GM23338 (cell line): ENCODE measurements at regions not wholly inside any gene's neighbourhood (a gene's known extent, or its start where the extent isn't known, plus 50 kb on each side); places are given as distances from the start of the nearest gene placed in this dataset.

Experiments used
- ATAC-seq: fragments of 200-7000 bp; cut with Tn5 transposase; 3 replicates; pipeline ENCODE4 v1.9.1; 2020
- DNase-seq: peaks from one replicate; pipeline ENCODE4 v3.0.0-alpha.2; 2015; ENCODE audit warnings: low spot score
- H2AFZ ChIP-seq: fragments of 200-600 bp; sonication (generic); 2 replicates; pipeline ENCODE4 v1.8.0; 2016; ENCODE audit warnings: antibody characterized with exemption, mild to moderate bottlenecking, moderate library complexity
- H3F3A ChIP-seq: fragments of 200-600 bp; sonication (generic); replicated peaks from 2 replicates; pipeline ENCODE4 v1.8.0; 2017; ENCODE audit warnings: antibody characterized with exemption, mixed run types, low read depth
- H3K27ac ChIP-seq: fragments of 200-600 bp; sonication (generic); 2 replicates; pipeline ENCODE4 v1.6.1; 2016; ENCODE audit warnings: low read depth
- H3K27me3 ChIP-seq: fragments of 200-600 bp; sonication (generic); 2 replicates; pipeline ENCODE4 v1.8.0; 2016; ENCODE audit warnings: mild to moderate bottlenecking, mixed run types, moderate library complexity; ENCODE audit not compliant: insufficient read depth
- H3K36me3 ChIP-seq: fragments of 200-600 bp; sonication (generic); 2 replicates; pipeline ENCODE4 v1.8.0; 2016; ENCODE audit warnings: mild to moderate bottlenecking; ENCODE audit not compliant: insufficient read depth
- H3K4me1 ChIP-seq: fragments of 200-600 bp; sonication (generic); 2 replicates; pipeline ENCODE4 v1.8.0; 2016; ENCODE audit warnings: mild to moderate bottlenecking, moderate library complexity; ENCODE audit not compliant: insufficient read depth
- H3K4me2 ChIP-seq: fragments of 200-600 bp; sonication (generic); 2 replicates; pipeline ENCODE4 v1.7.1; 2017; ENCODE audit warnings: mixed run types
- H3K4me3 ChIP-seq: fragments of 200-600 bp; sonication (generic); 2 replicates; pipeline ENCODE4 v1.6.1; 2016; ENCODE audit warnings: mixed run types
- H3K79me2 ChIP-seq: fragments of 200-600 bp; sonication (generic); replicated peaks from 2 replicates; pipeline ENCODE4 v1.8.0; 2017; ENCODE audit warnings: mild to moderate bottlenecking; ENCODE audit not compliant: insufficient read depth
- H3K9me2 ChIP-seq: fragments of 200-600 bp; sonication (generic); 2 replicates; pipeline ENCODE4 v1.8.0; 2017; ENCODE audit not compliant: insufficient read depth
- H4K20me1 ChIP-seq: fragments of 200-600 bp; sonication (generic); replicated peaks from 2 replicates; pipeline ENCODE4 v1.8.0; 2017; ENCODE audit warnings: mild to moderate bottlenecking; ENCODE audit not compliant: insufficient read depth
- H3K27ac Mint-ChIP-seq: 2 replicates; pipeline ENCODE4 v1.8.0; 2020; ENCODE audit warnings: inconsistent platforms, mild to moderate bottlenecking, moderate library complexity, mixed read lengths
- H3K27me3 Mint-ChIP-seq: 3 replicates; pipeline ENCODE4 v1.8.0; 2022; ENCODE audit warnings: low read depth, mild to moderate bottlenecking, moderate library complexity, mixed read lengths, inconsistent platforms; ENCODE audit not compliant: insufficient read depth, poor library complexity
- H3K36me3 Mint-ChIP-seq: 3 replicates; pipeline ENCODE4 v1.8.0; 2021; ENCODE audit warnings: low read depth, mild to moderate bottlenecking, inconsistent platforms, moderate library complexity, mixed read lengths
- H3K4me1 Mint-ChIP-seq: 3 replicates; pipeline ENCODE4 v1.8.0; 2020; ENCODE audit warnings: mild to moderate bottlenecking, inconsistent platforms, mixed read lengths
- H3K4me3 Mint-ChIP-seq: 3 replicates; pipeline ENCODE4 v1.8.0; 2021; ENCODE audit warnings: moderate library complexity, mild to moderate bottlenecking, inconsistent platforms, mixed read lengths
- H3K9me3 Mint-ChIP-seq: 3 replicates; pipeline ENCODE4 v1.8.0; 2020; ENCODE audit warnings: moderate library complexity, mild to moderate bottlenecking, inconsistent platforms, mixed read lengths
- CREB1 ChIP-seq: fragments of 250-450 bp; sonication (Bioruptor Pico); IDR thresholded peaks from 2 replicates; pipeline ENCODE4 v1.5.0; 2020; ENCODE audit warnings: low read depth, mild to moderate bottlenecking, moderate library complexity
- EZH2 ChIP-seq: fragments of 200-600 bp; sonication (generic); IDR thresholded peaks from one replicate; pipeline ENCODE4 v1.8.0; 2017; ENCODE audit warnings: antibody characterized with exemption, mild to moderate bottlenecking, low read depth; ENCODE audit not compliant: unreplicated experiment
- EZH2phosphoT487 ChIP-seq: fragments of 200-600 bp; sonication (generic); IDR thresholded peaks from one replicate; pipeline ENCODE4 v1.8.1; 2018; ENCODE audit warnings: antibody characterized with exemption; ENCODE audit not compliant: unreplicated experiment
- JUNB ChIP-seq: IDR thresholded peaks from one replicate; pipeline ENCODE4 v1.6.1; 2016; ENCODE audit warnings: antibody characterized with exemption; ENCODE audit not compliant: unreplicated experiment
- NANOG ChIP-seq: IDR thresholded peaks from 2 replicates; pipeline ENCODE4 v1.6.1; 2016; ENCODE audit warnings: antibody characterized with exemption, borderline replicate concordance
- POLR2AphosphoS5 ChIP-seq: IDR thresholded peaks from 2 replicates; pipeline ENCODE4 v1.6.1; 2016; ENCODE audit warnings: antibody characterized with exemption, low read depth
- STAT1 ChIP-seq: IDR thresholded peaks from one replicate; pipeline ENCODE4 v1.6.1; 2016; ENCODE audit warnings: antibody characterized with exemption; ENCODE audit not compliant: unreplicated experiment
- ZNF114 ChIP-seq: fragments of 250-450 bp; sonication (Bioruptor Pico); IDR thresholded peaks from 2 replicates; pipeline ENCODE4 v1.5.0; 2020; ENCODE audit warnings: mild to moderate bottlenecking, moderate library complexity
- ZNF331 ChIP-seq: fragments of 250-450 bp; sonication (Bioruptor Pico); IDR thresholded peaks from 2 replicates; pipeline ENCODE4 v1.5.0; 2020; ENCODE audit warnings: low read depth, mild to moderate bottlenecking, moderate library complexity
- TF ChIP-seq, protein P1 (sequence below): fragments of 250-450 bp; sonication (Bioruptor Pico); IDR thresholded peaks from 2 replicates; pipeline ENCODE4 v1.5.0; 2020; ENCODE audit warnings: mild to moderate bottlenecking, moderate library complexity
- TF ChIP-seq, protein P2 (sequence below): IDR thresholded peaks from one replicate; pipeline ENCODE4 v1.6.1; 2018; ENCODE audit warnings: antibody characterized with exemption; ENCODE audit not compliant: unreplicated experiment
- TF ChIP-seq, protein P3 (sequence below), 2 experiments: fragments of 200-600 bp in 1 of 2; sonication (generic) in 1 of 2; conservative IDR thresholded peaks; 2 replicates each; pipeline versions ENCODE4 v1.5.1 to v1.6.1; 2016 to 2017; ENCODE audit warnings: antibody characterized with exemption in 2 of 2, low read depth in 2 of 2, mild to moderate bottlenecking in 2 of 2, moderate library complexity in 1 of 2
- TF ChIP-seq, protein P4 (sequence below): IDR thresholded peaks from 2 replicates; pipeline ENCODE4 v1.6.1; 2016; ENCODE audit warnings: antibody characterized with exemption

DNA sequence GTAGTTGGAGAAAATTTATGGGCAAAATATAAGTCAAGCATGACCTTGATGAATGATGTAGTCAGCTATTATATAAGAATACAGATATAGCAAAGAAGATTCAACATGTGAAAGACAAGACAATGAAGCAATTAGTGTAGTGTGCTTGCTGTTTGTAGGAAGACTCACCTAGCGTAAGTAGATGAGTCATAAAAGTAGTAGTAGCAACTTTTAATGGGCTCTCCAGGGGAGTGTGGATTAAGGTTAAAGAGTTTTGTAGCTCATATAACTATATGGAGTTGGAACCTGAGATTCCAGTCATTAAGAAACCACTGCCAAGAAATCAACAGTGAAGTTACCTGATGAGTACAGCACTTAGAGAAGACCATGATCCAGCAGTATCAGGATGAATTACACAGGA, 444.7 kb upstream of the CNTN3 start:
- Histone ChIP-seq H4K20me1 (no peaks in the 10 kb centered on the region), H3K36me3 (no peaks in the 10 kb centered on the region), H2AFZ (no peak overlapping the region), H3K4me2 (no peak overlapping the region), H3F3A (no peaks in the 10 kb centered on the region), H3K27ac (no peak overlapping the region), H3K9me2 (no peaks in the 10 kb centered on the region), H3K27me3 (no peaks in the 10 kb centered on the region), H3K4me1 (peaks cover 5% of the 10 kb centered on the region; the same call in 1 of the 2 replicates), H3K79me2 (no peaks in the 10 kb centered on the region), H3K4me3 (no peak overlapping the region)
- TF ChIP-seq ZNF331 (CRISPR knock-in tag), result no peak
- TF ChIP-seq ZNF114 (CRISPR knock-in tag), result no peak
- no peak for TF ChIP-seq POLR2AphosphoS5
- TF ChIP-seq JUNB, result no peak
- no peak for TF ChIP-seq EZH2
- TF ChIP-seq, protein P1, sequence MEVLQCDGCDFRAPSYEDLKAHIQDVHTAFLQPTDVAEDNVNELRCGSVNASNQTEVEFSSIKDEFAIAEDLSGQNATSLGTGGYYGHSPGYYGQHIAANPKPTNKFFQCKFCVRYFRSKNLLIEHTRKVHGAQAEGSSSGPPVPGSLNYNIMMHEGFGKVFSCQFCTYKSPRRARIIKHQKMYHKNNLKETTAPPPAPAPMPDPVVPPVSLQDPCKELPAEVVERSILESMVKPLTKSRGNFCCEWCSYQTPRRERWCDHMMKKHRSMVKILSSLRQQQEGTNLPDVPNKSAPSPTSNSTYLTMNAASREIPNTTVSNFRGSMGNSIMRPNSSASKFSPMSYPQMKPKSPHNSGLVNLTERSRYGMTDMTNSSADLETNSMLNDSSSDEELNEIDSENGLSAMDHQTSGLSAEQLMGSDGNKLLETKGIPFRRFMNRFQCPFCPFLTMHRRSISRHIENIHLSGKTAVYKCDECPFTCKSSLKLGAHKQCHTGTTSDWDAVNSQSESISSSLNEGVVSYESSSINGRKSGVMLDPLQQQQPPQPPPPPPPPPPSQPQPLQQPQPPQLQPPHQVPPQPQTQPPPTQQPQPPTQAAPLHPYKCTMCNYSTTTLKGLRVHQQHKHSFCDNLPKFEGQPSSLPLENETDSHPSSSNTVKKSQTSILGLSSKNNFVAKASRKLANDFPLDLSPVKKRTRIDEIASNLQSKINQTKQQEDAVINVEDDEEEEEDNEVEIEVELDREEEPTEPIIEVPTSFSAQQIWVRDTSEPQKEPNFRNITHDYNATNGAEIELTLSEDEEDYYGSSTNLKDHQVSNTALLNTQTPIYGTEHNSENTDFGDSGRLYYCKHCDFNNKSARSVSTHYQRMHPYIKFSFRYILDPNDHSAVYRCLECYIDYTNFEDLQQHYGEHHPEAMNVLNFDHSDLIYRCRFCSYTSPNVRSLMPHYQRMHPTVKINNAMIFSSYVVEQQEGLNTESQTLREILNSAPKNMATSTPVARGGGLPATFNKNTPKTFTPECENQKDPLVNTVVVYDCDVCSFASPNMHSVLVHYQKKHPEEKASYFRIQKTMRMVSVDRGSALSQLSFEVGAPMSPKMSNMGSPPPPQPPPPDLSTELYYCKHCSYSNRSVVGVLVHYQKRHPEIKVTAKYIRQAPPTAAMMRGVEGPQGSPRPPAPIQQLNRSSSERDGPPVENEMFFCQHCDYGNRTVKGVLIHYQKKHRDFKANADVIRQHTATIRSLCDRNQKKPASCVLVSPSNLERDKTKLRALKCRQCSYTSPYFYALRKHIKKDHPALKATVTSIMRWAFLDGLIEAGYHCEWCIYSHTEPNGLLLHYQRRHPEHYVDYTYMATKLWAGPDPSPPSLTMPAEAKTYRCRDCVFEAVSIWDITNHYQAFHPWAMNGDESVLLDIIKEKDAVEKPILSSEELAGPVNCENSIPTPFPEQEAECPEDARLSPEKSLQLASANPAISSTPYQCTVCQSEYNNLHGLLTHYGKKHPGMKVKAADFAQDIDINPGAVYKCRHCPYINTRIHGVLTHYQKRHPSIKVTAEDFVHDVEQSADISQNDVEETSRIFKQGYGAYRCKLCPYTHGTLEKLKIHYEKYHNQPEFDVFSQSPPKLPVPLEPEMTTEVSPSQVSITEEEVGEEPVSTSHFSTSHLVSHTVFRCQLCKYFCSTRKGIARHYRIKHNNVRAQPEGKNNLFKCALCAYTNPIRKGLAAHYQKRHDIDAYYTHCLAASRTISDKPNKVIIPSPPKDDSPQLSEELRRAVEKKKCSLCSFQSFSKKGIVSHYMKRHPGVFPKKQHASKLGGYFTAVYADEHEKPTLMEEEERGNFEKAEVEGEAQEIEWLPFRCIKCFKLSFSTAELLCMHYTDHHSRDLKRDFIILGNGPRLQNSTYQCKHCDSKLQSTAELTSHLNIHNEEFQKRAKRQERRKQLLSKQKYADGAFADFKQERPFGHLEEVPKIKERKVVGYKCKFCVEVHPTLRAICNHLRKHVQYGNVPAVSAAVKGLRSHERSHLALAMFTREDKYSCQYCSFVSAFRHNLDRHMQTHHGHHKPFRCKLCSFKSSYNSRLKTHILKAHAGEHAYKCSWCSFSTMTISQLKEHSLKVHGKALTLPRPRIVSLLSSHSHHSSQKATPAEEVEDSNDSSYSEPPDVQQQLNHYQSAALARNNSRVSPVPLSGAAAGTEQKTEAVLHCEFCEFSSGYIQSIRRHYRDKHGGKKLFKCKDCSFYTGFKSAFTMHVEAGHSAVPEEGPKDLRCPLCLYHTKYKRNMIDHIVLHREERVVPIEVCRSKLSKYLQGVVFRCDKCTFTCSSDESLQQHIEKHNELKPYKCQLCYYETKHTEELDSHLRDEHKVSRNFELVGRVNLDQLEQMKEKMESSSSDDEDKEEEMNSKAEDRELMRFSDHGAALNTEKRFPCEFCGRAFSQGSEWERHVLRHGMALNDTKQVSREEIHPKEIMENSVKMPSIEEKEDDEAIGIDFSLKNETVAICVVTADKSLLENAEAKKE, result no peak
- TF ChIP-seq, protein P2, sequence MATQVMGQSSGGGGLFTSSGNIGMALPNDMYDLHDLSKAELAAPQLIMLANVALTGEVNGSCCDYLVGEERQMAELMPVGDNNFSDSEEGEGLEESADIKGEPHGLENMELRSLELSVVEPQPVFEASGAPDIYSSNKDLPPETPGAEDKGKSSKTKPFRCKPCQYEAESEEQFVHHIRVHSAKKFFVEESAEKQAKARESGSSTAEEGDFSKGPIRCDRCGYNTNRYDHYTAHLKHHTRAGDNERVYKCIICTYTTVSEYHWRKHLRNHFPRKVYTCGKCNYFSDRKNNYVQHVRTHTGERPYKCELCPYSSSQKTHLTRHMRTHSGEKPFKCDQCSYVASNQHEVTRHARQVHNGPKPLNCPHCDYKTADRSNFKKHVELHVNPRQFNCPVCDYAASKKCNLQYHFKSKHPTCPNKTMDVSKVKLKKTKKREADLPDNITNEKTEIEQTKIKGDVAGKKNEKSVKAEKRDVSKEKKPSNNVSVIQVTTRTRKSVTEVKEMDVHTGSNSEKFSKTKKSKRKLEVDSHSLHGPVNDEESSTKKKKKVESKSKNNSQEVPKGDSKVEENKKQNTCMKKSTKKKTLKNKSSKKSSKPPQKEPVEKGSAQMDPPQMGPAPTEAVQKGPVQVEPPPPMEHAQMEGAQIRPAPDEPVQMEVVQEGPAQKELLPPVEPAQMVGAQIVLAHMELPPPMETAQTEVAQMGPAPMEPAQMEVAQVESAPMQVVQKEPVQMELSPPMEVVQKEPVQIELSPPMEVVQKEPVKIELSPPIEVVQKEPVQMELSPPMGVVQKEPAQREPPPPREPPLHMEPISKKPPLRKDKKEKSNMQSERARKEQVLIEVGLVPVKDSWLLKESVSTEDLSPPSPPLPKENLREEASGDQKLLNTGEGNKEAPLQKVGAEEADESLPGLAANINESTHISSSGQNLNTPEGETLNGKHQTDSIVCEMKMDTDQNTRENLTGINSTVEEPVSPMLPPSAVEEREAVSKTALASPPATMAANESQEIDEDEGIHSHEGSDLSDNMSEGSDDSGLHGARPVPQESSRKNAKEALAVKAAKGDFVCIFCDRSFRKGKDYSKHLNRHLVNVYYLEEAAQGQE, result no peak
- TF ChIP-seq STAT1, result no peak
- TF ChIP-seq, protein P3, sequence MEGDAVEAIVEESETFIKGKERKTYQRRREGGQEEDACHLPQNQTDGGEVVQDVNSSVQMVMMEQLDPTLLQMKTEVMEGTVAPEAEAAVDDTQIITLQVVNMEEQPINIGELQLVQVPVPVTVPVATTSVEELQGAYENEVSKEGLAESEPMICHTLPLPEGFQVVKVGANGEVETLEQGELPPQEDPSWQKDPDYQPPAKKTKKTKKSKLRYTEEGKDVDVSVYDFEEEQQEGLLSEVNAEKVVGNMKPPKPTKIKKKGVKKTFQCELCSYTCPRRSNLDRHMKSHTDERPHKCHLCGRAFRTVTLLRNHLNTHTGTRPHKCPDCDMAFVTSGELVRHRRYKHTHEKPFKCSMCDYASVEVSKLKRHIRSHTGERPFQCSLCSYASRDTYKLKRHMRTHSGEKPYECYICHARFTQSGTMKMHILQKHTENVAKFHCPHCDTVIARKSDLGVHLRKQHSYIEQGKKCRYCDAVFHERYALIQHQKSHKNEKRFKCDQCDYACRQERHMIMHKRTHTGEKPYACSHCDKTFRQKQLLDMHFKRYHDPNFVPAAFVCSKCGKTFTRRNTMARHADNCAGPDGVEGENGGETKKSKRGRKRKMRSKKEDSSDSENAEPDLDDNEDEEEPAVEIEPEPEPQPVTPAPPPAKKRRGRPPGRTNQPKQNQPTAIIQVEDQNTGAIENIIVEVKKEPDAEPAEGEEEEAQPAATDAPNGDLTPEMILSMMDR (conservative IDR thresholded peaks at IDR 0.05; ENCODE audit: low read depth in 2 of 2), result no peak
- no peak for TF ChIP-seq NANOG
- TF ChIP-seq, protein P4, sequence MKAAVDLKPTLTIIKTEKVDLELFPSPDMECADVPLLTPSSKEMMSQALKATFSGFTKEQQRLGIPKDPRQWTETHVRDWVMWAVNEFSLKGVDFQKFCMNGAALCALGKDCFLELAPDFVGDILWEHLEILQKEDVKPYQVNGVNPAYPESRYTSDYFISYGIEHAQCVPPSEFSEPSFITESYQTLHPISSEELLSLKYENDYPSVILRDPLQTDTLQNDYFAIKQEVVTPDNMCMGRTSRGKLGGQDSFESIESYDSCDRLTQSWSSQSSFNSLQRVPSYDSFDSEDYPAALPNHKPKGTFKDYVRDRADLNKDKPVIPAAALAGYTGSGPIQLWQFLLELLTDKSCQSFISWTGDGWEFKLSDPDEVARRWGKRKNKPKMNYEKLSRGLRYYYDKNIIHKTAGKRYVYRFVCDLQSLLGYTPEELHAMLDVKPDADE, result no peak
- no peak for TF ChIP-seq EZH2phosphoT487
- TF ChIP-seq CREB1 (CRISPR knock-in tag), result no peak
- H3K27me3 Mint-ChIP-seq, result no peaks in the 10 kb centered on the region
- H3K27ac Mint-ChIP-seq, result no peak overlapping the region
- peaks cover 13% of the 10 kb centered on the region; the same call in 2 of the 3 replicates for H3K4me1 Mint-ChIP-seq
- no peak overlapping the region for H3K4me3 Mint-ChIP-seq
- DNase-seq (no peak), ATAC-seq (no peak)
- H3K36me3 Mint-ChIP-seq, result no peaks in the 10 kb centered on the region
- H3K9me3 Mint-ChIP-seq, result no peaks in the 10 kb centered on the region
